ENCODE measurements at regions not wholly inside any gene's neighbourhood (a gene's known extent, or its start where the extent isn't known, plus 50 kb on each side); places are given as distances from the start of the nearest gene placed in this dataset.

DNA sequence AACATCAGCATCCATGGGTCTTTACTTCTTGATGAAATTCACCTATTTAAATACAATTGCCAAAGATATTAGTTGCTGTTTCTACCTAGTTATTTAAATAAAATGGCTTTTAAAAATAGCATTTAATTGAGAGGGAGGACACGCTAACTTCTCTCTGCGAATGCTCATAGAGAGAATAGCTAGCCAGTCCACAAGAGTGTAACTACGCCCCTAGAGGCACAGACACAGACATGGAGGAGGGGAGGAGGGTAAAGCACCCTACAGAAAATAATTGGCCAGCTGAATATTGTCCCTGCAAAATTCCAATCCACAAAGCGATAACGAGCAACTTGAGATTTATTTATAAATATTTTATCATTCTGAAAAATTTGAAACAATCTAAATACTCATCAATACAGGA lies 97.0 kb upstream of the PAPOLG start:
- no peak for ATAC-seq

- ATAC-seq = no peak
Measured at GRCh38 chr2:60661073-60661738, 94.9 kb upstream of the PAPOLG start.

GRCh38 chr2:60662781-60663180 lies 93.3 kb upstream of the PAPOLG start:
- no peak for ATAC-seq

DNA sequence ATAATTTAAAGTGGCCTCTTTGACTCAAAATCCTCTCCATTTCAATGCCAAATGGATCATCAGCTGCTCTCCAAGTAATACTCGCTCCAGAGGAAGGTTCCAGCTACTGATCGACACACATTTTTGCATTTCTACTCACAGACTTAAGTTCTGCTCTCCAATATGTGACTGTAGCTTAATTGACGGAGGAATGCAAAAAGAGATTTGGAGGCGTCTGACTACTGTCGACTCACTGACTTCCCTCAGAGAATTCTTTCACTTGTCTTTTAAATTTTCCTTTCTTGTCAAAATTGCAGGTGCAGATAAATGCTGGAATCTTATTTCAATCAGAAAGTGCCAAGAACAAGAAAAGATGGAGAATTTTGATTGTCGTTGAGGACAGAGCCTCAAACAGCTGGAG lies 84.1 kb upstream of the PAPOLG start:
- ATAC-seq = no peak

GRCh38 chr2:60674524-60675165 lies 81.4 kb upstream of the PAPOLG start:
- peak; percentile 91 to 97 for ATAC-seq

- ATAC-seq = no peak
Measured at GRCh38 chr2:60675301-60675700, 80.8 kb upstream of the PAPOLG start.

DNA sequence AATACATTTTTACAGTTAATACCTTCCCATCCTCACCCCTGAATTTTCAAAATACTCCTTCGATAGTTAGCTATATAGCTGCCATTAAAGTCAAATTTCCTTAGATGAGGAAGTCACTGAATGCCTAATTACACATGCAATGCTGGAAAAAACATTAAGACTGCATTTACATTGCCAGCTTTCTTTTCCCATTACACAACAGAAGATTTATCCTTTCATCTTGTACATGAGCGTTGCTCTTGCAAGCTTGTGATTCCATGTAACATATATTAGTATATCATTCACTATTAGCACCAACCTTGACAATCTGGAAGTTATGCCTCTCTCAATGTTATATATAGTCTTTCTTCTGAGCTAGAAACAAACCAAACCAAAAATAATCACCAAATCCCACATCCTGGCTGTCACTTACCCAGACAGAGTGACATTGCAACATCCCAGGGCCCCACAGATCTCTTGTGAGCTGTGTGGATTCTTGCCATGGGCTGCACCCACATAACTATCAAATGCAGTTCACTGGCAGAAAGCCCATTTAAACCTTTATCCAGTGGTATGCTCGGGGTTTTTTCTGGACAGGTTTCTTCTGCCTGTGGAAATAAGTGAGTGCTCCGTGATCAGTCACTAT lies 79.2 kb upstream of the PAPOLG start:
- no peak for ATAC-seq

- ATAC-seq = no peak
Measured at GRCh38 chr2:60677356-60677755, 78.7 kb upstream of the PAPOLG start.

DNA sequence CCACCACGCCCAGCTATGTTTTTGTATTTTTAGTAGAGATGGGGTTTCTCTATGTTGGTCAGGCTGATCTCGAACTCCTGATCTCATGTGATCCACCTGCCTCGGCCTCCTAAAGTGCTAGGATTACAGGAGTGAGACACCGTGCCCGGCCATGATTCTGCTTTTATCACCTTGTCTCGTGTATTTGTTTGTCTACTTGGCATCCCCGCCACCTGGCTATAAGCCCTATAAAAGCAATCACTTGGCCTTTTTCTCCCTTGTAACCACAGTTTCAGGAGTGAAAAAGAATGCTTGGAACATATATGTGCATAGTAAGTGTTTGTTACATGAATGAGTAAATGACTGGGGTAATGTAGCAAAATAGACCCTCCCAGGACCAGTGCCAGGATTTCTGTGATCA lies 77.5 kb upstream of the PAPOLG start:
- ATAC-seq = no peak

DNA sequence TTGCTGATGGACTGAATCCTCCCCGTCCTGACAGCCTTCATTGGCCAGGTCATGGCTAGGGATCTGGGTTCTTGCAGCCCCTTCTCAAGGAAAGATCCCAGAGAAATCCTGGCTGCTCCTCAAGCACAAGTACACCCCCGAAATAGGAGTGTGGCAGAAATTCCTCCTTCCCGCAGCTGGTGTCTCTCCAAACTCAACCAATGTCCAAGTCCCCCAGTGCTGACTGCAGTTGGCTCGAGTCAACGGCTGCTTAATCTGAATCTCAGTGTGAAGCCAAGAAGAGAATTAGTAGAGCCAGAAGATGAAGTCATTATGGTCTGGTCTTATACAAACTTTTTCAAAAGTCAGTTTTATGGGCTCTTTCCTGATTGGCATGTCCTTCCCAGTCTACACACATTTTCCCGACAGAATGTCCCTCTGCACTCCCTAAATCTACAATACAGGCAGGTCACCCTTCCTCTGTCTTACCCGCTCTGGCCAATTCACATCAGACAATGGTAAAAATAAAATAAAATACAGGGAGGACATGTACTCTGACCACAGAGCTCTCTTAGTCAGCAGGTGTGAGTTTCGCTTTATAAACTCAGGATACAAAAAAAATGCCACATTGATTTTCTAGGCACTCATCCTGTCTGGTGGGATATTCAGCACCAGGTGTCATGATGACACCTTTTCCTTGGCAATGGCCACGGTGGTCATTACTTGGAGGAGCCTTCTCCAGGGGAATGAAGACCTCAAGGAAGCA lies 76.9 kb upstream of the PAPOLG start:
- ATAC-seq = no peak

DNA sequence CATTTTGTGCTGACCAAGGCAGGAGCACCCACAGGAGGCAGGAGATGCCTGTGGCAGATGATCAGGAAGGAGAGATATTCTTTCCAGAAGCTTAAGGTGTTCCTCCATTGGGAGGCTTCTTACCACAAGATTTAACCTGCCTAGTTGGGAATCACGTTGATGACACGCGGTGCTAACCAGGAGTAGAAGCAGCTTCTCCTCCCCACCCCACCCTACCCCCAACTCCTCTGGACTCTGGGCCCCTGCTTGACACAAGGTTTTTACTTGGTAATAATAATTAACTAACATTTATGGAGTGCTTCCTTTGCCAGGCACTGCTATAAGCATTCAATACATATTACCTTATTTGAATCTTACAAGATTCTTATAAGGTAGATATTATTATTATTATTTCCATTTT lies 62.5 kb upstream of the PAPOLG start:
- no peak for ATAC-seq

DNA sequence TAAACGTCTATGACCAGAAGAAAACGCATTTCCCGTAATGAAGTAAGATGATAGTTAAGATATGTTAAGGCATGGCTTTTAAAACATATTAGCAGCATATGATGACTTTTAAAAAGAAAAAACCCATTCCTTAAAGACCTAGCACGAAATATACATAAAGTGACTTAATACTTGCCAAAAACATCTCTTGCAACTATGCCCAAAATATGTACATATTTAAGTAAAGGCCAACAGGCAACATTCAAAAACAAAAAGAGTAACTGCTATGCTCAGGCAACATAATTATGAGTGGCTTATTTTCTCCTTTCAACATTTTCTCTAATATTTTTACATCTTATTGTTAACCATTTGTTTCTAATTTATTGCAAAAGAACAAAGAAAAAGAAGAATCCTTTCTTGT lies 60.3 kb upstream of the PAPOLG start:
- no peak for ATAC-seq

- no peak for ATAC-seq
Measured at GRCh38 chr2:60699617-60700016, 56.5 kb upstream of the PAPOLG start.

DNA sequence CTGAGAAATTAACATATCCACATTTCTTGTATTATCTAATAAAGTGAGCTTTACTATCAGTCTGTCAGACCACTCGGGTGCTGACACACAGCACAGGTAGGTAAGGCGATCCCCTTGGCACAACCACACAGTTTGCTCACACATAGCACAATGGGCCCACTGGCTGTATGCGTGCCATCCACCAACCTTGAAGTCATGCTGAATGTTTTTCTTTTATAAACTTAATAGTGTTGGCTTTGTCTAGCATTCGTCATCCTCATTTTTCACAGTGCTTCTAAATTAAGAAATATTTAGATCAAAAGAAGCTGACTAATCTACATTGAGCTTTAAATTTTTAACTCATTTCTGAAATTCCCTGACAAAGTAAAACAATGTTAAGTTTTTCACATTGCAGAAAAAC lies 50.0 kb upstream of the PAPOLG start:
- no peak for ATAC-seq

Data from activated CD4-positive, CD25-positive, alpha-beta regulatory T cell treated with anti-CD3 and anti-CD28 coated beads, Interleukin-2, amount 50 U/mL, for 24 hours (primary cell).